Stimulated activated memory B cell treated with anti-CD40 and anti-IgM and Interleukin-4, amounts not matched to agents 10 μg/mL and 1 μg/mL and 100 μg/mL, for 72 hours (primary cell): ENCODE measurements at regions not wholly inside any gene's neighbourhood (a gene's known extent, or its start where the extent isn't known, plus 50 kb on each side); places are given as distances from the start of the nearest gene placed in this dataset.
"Not testable (repeated sequence)": the region's sequence is repeated elsewhere in the genome, so short reads cannot be mapped to it uniquely, and the experiment has no call there.

Experiments used
- ATAC-seq: fragments of 150-1000 bp; cut with Tn5 transposase; 2 replicates; pipeline ENCODE4 v1.10.0; 2021
- H3K27ac Mint-ChIP-seq: one replicate; pipeline ENCODE4 v1.8.0; 2022; ENCODE audit warnings: mild to moderate bottlenecking, mixed read lengths
- H3K27me3 Mint-ChIP-seq: one replicate; pipeline ENCODE4 v1.8.0; 2022; ENCODE audit warnings: mixed read lengths
- H3K36me3 Mint-ChIP-seq: one replicate; pipeline ENCODE4 v1.8.0; 2022; ENCODE audit warnings: mixed read lengths
- H3K4me1 Mint-ChIP-seq: one replicate; pipeline ENCODE4 v1.8.0; 2022; ENCODE audit warnings: mixed read lengths
- H3K4me3 Mint-ChIP-seq: one replicate; pipeline ENCODE4 v1.8.0; 2022; ENCODE audit warnings: mild to moderate bottlenecking, moderate library complexity, mixed read lengths
- H3K9me3 Mint-ChIP-seq: one replicate; pipeline ENCODE4 v1.8.0; 2022; ENCODE audit warnings: mixed read lengths

DNA sequence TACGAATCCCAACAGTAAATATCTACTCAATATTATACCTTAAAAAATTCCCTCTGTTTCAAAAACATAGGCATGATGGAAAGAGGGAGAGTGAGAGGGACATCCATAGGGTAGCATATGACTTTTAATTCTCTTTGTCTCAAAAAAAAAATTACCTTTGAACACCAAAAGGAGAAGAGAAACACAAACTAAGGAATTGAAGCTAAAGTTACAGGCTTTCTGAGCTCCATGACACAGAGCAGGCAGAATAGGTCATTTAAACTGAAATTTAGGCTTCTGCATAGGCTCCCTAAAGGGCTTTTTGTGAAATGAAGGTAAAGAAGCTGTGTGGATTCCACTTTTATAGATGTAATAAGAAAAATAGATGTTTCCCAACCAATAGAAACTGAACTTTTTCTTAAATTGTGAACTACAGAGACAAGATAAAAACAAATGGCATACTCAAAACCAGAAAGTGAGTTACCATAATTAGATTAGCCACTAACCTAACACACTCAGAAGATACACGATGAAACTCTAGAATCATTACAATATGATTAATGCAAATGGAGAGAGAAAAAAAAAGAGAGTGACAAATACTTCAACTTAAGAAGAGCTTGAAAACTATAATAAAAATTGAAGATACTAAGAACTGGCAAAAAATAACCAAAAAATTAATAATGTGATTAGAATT is 584.6 kb downstream of the GABRG1 start:
- no peaks in the 10 kb centered on the region for H3K27me3 Mint-ChIP-seq
- no peaks in the 10 kb centered on the region for H3K4me1 Mint-ChIP-seq
- H3K36me3 Mint-ChIP-seq: no peaks in the 10 kb centered on the region
- H3K9me3 Mint-ChIP-seq: peaks cover 14% of the 10 kb centered on the region
- no peak overlapping the region for H3K27ac Mint-ChIP-seq
- ATAC-seq: no peak
- H3K4me3 Mint-ChIP-seq: no peak overlapping the region

DNA sequence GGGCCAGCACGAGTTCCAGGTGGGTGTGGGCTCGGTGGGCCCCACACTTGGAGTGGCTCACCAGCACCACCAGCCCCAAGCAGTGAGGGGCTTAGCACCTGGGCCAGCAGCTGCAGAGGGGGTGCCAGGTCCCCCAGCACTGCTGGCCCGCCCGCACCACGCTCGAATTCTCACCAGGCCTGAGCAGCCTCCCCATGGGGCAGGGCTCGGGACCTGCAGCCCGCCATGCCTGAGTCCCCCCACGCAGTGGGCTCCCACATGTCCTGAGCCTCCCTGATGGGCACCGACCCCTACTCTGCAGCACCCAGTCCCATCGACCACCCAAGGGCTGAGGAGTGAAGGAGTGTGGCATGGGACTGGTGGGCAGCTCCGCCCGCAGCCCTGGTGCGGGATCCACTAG is 593.4 kb downstream of the GABRG1 start:
- Mint-ChIP-seq H3K36me3 (no peaks in the 10 kb centered on the region), H3K4me1 (no peaks in the 10 kb centered on the region), H3K9me3 (peaks cover 6% of the 10 kb centered on the region), H3K27me3 (no peaks in the 10 kb centered on the region), H3K27ac (no peak overlapping the region), H3K4me3 (no peak overlapping the region)
- no peak for ATAC-seq

DNA sequence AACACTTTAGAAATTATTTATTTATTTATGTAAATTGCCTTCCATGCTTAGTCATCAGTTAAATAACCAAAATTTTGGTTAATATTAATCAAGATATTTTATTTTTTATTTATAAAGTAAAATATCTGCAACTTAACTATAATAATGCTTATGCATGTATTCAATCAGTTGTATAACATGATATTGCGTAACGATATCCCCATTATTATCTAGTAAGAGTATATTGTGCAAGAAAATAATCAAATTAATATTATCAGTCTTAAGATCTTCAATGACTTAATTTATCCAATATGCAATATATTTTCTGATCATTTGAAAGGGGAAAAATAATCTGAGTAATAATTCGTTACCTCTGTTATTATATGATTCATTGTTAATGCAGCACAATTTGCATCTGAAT is 596.7 kb downstream of the GABRG1 start:
- Mint-ChIP-seq H3K36me3 (no peaks in the 10 kb centered on the region), H3K27ac (no peak overlapping the region), H3K4me3 (no peak overlapping the region), H3K9me3 (peaks cover 6% of the 10 kb centered on the region), H3K27me3 (no peaks in the 10 kb centered on the region), H3K4me1 (no peaks in the 10 kb centered on the region)
- no peak for ATAC-seq

DNA sequence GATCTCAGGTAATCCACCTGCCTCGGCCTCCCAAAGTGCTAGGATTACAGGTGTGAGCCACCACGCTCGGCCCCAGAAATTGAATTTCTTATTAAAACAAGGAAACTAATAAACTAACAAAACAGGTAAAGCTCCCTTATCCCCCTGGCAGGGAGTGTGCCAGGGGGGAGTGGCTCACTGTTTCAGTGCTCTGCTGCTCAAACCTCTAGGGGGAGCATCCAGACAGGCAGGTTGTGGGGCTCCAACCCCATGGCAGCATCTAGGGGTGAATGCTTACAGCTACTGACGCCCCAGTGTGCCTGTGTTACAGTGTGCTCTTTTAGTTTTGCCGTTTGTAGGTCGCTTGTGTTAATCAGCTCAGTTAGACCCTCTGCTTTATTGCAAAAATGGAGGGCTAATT is 605.0 kb downstream of the GABRG1 start:
- no peak overlapping the region for H3K27ac Mint-ChIP-seq

DNA sequence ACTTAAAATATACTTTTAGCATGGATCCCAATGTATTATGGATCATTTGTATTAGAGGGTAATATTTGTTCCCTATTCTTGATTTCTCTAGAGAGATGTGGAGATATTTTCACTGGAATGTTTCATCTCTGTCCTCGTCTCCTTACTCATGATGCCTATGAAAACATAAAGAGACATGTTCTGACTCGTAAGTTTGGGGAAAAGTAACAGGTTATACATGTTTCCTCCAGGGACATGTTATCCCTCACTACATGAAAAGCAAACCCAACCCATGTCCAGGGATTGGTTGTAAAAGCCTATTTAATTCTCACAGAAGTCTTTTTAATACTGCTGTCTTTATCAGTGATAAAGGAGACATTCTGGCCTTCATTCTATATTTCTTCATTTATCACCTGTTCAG is 621.4 kb downstream of the GABRG1 start:
- H3K9me3 Mint-ChIP-seq: peaks cover 3% of the 10 kb centered on the region
- H3K27ac Mint-ChIP-seq: no peak overlapping the region
- H3K4me1 Mint-ChIP-seq: no peaks in the 10 kb centered on the region
- no peaks in the 10 kb centered on the region for H3K27me3 Mint-ChIP-seq
- ATAC-seq: no peak
- no peak overlapping the region for H3K4me3 Mint-ChIP-seq
- H3K36me3 Mint-ChIP-seq: no peaks in the 10 kb centered on the region

More for the DNA sequence above, 605.0 kb downstream of the GABRG1 start:
- ATAC-seq: no peak
- no peaks in the 10 kb centered on the region for H3K27me3 Mint-ChIP-seq
- H3K4me3 Mint-ChIP-seq: no peak overlapping the region
- no peaks in the 10 kb centered on the region for H3K4me1 Mint-ChIP-seq
- H3K9me3 Mint-ChIP-seq: peaks cover 5% of the 10 kb centered on the region
- H3K36me3 Mint-ChIP-seq: no peaks in the 10 kb centered on the region

DNA sequence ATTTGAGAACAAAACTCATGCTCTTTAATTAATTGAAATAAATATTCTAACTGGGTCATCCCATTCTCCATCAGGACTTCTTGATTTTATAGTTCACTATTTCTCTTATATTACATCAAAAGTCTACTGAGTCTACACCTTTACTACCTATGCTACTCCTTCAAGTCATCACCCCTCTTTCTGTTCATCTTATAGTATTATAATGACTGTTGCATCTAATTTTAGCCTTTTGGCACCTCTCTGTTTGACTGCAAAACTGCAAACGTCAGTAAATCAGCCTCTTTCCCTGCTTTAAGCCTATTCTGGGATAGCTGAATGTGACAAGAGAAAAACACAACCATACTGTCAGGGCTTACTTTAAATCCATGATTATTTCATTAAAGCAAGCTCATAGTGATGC is 639.1 kb downstream of the GABRG1 start:
- peaks cover 3% of the 10 kb centered on the region for H3K9me3 Mint-ChIP-seq
- ATAC-seq: no peak
- H3K4me1 Mint-ChIP-seq: no peaks in the 10 kb centered on the region
- no peaks in the 10 kb centered on the region for H3K36me3 Mint-ChIP-seq
- no peak overlapping the region for H3K27ac Mint-ChIP-seq
- no peaks in the 10 kb centered on the region for H3K27me3 Mint-ChIP-seq
- no peak overlapping the region for H3K4me3 Mint-ChIP-seq

DNA sequence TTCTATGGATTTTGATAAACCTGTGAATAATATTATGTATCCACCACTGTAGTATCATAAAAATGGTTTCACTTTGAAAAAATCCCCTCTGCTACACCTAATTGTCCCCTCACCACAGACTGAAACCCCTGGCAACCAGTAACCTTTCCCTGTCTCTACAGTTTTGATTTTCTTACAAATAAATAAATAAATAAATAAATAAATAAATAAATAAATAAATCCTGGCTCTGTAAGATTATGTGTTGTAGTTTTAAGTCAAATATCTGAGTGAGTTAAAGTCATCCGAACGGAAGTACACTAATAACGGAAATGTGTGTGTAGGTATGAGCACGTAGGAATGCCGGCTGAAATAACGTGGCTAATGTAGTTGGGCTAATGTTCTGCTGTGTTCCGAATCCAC is 641.5 kb downstream of the GABRG1 start:
- Mint-ChIP-seq H3K36me3 (no peaks in the 10 kb centered on the region), H3K4me3 (no peak overlapping the region), H3K4me1 (no peaks in the 10 kb centered on the region), H3K27me3 (no peaks in the 10 kb centered on the region), H3K27ac (no peak overlapping the region), H3K9me3 (peaks cover 3% of the 10 kb centered on the region)
- ATAC-seq: no peak

DNA sequence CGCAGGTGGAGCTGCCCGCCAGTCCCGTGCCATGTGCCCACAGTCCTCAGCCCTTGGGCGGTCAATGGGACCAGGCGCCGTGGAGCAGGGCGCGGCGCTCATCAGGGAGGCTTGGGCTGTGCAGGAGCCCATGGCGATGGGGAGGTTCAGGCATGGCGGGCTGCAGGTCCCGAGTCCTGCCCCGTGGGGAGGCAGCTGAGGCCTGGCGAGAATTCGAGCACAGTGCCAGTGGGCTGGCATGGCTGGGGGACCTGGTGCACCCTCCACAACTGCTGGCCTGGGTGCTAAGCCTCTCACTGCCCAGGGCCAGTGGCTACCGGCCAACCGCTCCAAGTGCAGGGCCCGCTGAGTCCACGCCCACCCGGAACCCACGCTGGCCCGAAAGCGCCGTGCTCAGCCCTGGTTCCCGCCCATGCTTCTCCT is 646.5 kb downstream of the GABRG1 start:
- ATAC-seq: peak; percentile 8
- H3K36me3 Mint-ChIP-seq: no peaks in the 10 kb centered on the region
- no peak overlapping the region for H3K27ac Mint-ChIP-seq
- H3K4me1 Mint-ChIP-seq: no peaks in the 10 kb centered on the region
- no peaks in the 10 kb centered on the region for H3K27me3 Mint-ChIP-seq
- no peak overlapping the region for H3K4me3 Mint-ChIP-seq
- H3K9me3 Mint-ChIP-seq: no peaks in the 10 kb centered on the region

DNA sequence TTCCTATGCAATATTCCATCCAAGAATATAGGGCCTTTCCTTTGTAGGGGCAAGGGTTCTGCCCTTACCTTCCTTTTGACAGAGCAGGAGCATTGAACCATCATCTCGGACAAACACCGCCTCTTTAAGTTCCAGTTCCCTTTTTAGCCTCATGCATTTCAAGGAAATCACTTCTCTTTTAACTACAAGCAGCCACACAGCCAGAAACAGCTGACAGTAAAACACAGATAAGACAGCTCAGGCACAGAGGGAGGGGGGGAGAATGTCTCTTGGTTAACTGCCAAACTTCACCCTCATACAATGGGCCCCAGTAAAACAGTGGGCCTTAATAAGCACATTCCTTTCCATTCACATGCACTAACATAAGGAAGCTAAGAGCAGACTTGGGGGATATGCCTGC is 648.3 kb downstream of the GABRG1 start:
- H3K36me3 Mint-ChIP-seq: no peaks in the 10 kb centered on the region
- no peak overlapping the region for H3K27ac Mint-ChIP-seq
- no peak overlapping the region for H3K4me3 Mint-ChIP-seq
- ATAC-seq: no peak
- no peaks in the 10 kb centered on the region for H3K27me3 Mint-ChIP-seq
- H3K4me1 Mint-ChIP-seq: no peaks in the 10 kb centered on the region
- H3K9me3 Mint-ChIP-seq: no peaks in the 10 kb centered on the region

DNA sequence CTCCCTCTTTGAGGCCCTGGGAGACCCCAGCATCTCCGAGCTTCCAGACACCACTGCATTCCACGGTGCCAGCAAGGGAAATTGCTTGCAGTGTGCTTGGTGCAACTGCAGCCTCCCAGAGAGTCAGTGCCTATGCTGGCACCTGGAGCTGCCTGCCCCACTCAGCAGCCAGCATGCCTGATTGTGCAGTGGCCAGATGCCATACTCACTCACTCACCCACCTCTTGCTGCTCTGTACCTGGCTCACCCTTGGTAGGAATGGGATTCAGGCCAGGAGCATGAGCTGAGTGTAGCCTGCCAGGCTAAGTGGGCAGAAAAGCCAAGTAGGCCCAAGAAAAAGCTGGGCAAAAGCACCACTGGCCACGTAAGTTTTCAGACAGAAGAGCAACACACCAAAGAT is 651.4 kb downstream of the GABRG1 start:
- H3K4me1 Mint-ChIP-seq: no peaks in the 10 kb centered on the region
- ATAC-seq: no peak
- no peaks in the 10 kb centered on the region for H3K36me3 Mint-ChIP-seq
- H3K9me3 Mint-ChIP-seq: no peaks in the 10 kb centered on the region
- H3K4me3 Mint-ChIP-seq: no peak overlapping the region
- H3K27ac Mint-ChIP-seq: no peak overlapping the region
- H3K27me3 Mint-ChIP-seq: no peaks in the 10 kb centered on the region

DNA sequence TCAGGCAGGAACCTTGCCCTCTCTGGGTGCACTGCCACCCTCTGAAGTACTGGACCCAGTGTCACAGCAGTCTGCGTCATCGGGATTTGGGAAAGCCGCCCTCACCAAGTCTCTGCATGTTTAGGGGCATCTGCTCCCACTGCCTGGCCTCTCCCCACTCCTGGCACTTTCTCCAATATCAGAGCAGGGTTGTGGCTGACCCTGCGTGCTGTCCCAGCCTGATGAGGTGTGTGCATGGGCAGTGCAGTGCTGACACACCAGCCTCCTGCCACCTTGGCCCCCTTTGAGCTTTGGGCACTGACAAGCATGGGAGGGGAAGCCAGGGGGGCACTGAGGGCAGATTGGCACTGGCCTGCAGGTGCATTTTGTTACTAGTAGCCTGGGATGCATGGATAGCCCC is 652.5 kb downstream of the GABRG1 start:
- ATAC-seq: no peak
- H3K4me1 Mint-ChIP-seq: no peaks in the 10 kb centered on the region
- H3K27me3 Mint-ChIP-seq: no peaks in the 10 kb centered on the region
- H3K9me3 Mint-ChIP-seq: no peaks in the 10 kb centered on the region
- no peak overlapping the region for H3K27ac Mint-ChIP-seq
- no peaks in the 10 kb centered on the region for H3K36me3 Mint-ChIP-seq
- H3K4me3 Mint-ChIP-seq: no peak overlapping the region

DNA sequence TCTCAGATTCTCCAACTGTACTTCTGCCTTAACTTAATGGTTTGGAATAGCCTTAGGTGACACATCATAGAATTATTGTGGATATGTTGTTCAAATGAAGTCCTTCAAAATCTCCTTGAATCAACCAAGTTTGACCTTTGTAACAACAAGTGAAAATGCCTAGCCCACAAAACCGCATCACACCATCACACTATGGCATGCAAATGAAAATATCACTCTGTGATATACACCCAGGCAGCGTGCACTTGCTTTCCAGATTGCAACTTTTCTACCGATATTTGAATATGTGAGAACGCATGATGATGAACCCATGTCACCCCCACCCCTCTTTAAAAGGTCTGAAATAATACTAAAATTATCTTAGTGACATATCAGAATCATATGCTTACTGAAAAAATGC is 656.7 kb downstream of the GABRG1 start:
- H3K9me3 Mint-ChIP-seq: peaks cover 3% of the 10 kb centered on the region
- H3K36me3 Mint-ChIP-seq: no peaks in the 10 kb centered on the region
- H3K4me3 Mint-ChIP-seq: no peak overlapping the region
- H3K4me1 Mint-ChIP-seq: no peaks in the 10 kb centered on the region
- no peak overlapping the region for H3K27ac Mint-ChIP-seq
- no peak for ATAC-seq
- no peaks in the 10 kb centered on the region for H3K27me3 Mint-ChIP-seq

DNA sequence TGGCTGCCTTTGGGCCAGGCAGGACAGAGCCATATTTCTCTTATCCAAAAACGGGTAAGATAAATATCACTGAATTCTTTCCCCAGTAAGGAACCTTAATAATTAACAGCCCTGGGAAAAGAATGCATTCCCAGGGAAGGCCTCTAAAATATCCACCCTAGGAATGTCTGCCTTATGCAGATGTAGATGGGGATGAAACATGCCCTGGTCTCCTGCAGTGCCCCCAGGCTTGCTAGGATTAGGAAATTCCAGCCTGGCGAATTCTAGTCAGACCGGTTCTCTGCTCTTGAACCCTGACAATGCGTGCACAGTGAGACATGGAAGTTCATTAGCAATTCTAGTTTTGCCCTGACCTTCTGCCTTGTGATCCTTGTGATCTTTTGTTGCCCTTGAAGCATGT is 663.7 kb downstream of the GABRG1 start:
- H3K27me3 Mint-ChIP-seq, ATAC-seq, H3K27ac Mint-ChIP-seq, H3K4me1 Mint-ChIP-seq, H3K36me3 Mint-ChIP-seq, H3K4me3 Mint-ChIP-seq, H3K9me3 Mint-ChIP-seq: not testable (repeated sequence)

DNA sequence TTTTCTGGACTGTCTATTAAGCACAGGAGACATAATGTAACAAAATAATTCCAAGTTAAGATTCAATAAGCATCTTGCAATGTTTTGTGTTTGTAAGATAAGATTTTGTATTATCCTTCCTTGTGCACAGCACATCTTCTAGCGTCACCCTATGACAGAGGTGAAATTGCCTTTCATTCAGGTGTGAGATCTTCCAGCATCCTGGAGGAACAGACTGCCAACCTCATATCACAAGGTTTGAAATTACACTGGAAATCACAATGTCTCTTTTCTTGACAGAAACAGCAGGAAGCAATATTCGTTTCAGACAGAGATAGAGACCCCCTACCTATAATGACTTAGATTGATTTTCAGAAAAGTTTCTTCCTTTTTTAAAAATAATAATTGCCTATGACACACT is 668.6 kb downstream of the GABRG1 start:
- Mint-ChIP-seq H3K4me3 (no peak overlapping the region), H3K27ac (no peak overlapping the region), H3K9me3 (no peaks in the 10 kb centered on the region), H3K4me1 (no peaks in the 10 kb centered on the region), H3K36me3 (no peaks in the 10 kb centered on the region), H3K27me3 (no peaks in the 10 kb centered on the region)
- ATAC-seq: no peak

DNA sequence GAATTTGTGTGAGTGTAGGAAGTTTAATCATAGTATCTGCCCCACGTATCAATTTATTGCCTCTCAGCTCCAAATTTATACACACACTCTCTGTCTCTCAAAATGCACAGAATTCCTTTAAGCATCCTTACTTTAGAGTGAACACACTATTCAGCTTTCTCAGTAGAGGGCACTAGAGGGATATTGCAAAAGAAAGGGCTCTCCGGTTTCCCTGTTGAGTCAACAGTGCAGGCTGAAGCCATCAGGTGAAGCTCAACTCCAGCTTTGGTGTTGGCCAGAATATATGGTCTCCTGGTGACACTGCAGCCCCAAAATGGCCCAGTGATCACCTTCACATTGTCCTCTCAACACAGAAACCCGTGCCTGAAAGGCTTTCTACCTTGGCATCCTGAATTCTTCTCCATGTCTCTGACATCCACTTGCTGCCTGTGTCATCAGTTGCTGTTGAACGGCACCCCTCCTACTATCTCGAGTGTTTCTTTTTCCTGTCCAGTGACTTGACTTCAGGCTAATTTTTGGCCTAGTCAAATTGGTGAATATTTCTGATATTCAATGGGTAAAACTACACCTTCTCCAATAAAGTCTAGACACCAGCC is 670.5 kb downstream of the GABRG1 start:
- Mint-ChIP-seq H3K36me3 (no peaks in the 10 kb centered on the region), H3K27me3 (no peaks in the 10 kb centered on the region), H3K4me3 (no peak overlapping the region), H3K4me1 (no peaks in the 10 kb centered on the region), H3K27ac (no peak overlapping the region), H3K9me3 (no peaks in the 10 kb centered on the region)
- peak; percentile 16 for ATAC-seq

DNA sequence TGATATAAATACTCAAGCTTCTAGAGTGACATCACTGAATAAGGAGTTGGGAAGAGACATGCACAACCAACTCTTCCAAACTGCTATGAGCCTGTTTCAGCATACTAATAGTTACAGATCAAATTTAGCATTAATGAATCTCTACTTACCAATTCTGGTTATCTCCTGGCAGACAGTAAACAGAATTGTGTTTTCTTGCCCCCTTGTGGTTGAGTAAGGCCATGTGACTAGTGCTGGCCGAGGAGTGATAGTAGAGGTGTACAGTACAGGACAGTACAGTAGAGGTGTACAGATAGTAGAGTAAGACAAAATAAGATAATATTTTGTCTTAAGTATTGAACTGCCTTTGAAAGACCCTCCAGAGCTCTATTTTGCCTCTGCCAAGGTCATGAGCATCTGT is 681.4 kb downstream of the GABRG1 start:
- Mint-ChIP-seq H3K9me3 (peaks cover 2% of the 10 kb centered on the region), H3K27me3 (no peaks in the 10 kb centered on the region), H3K36me3 (no peaks in the 10 kb centered on the region), H3K4me3 (no peak overlapping the region), H3K4me1 (no peaks in the 10 kb centered on the region), H3K27ac (no peak overlapping the region)
- no peak for ATAC-seq
